Endodermal cell (in vitro differentiated cells): ENCODE measurements at regions not wholly inside any gene's neighbourhood (a gene's known extent, or its start where the extent isn't known, plus 50 kb on each side); places are given as distances from the start of the nearest gene placed in this dataset.

Source experiments
- DNase-seq: peaks from one replicate; pipeline ENCODE4 v3.0.0-alpha.2; 2017
- H3K27ac ChIP-seq: 2 replicates; pipeline ENCODE4 v1.5.1; 2013; ENCODE audit warnings: mild to moderate bottlenecking, low read depth, low read length, moderate library complexity
- H3K27me3 ChIP-seq: 2 replicates; pipeline ENCODE4 v1.6.1; 2013; ENCODE audit warnings: mild to moderate bottlenecking, low read length, moderate library complexity; ENCODE audit not compliant: insufficient read depth, control insufficient read depth, poor library complexity, severe bottlenecking
- H3K36me3 ChIP-seq: 2 replicates; pipeline ENCODE4 v1.7.0; 2013; ENCODE audit warnings: mild to moderate bottlenecking, low read length, moderate library complexity; ENCODE audit not compliant: control insufficient read depth, insufficient read depth
- H3K4me1 ChIP-seq: one replicate; pipeline ENCODE4 v1.7.0; 2013; ENCODE audit warnings: low read length; ENCODE audit not compliant: control insufficient read depth, insufficient read depth
- H3K4me3 ChIP-seq: 2 replicates; pipeline ENCODE4 v1.5.1; 2013; ENCODE audit warnings: mild to moderate bottlenecking, low read length, moderate library complexity
- H3K9ac ChIP-seq: 2 replicates; pipeline ENCODE4 v1.6.1; 2013; ENCODE audit warnings: mild to moderate bottlenecking, low read length, moderate library complexity; ENCODE audit not compliant: poor library complexity, severe bottlenecking; ENCODE audit errors: extremely low read depth
- H3K9me3 ChIP-seq: 2 replicates; pipeline ENCODE4 v1.6.1; 2013; ENCODE audit warnings: mild to moderate bottlenecking, low read length, moderate library complexity; ENCODE audit not compliant: control insufficient read depth
- H3K27ac Mint-ChIP-seq: 2 replicates; pipeline ENCODE4 v1.8.0; 2020; ENCODE audit warnings: mixed read lengths
- H3K27me3 Mint-ChIP-seq: 2 replicates; pipeline ENCODE4 v1.8.0; 2021; ENCODE audit warnings: mild to moderate bottlenecking, mixed read lengths; ENCODE audit not compliant: insufficient read depth
- H3K36me3 Mint-ChIP-seq: 2 replicates; pipeline ENCODE4 v1.8.0; 2020; ENCODE audit warnings: low read depth, mixed read lengths
- H3K4me1 Mint-ChIP-seq: 2 replicates; pipeline ENCODE4 v1.8.0; 2020; ENCODE audit warnings: mixed read lengths
- H3K4me3 Mint-ChIP-seq: 2 replicates; pipeline ENCODE4 v1.8.0; 2020; ENCODE audit warnings: mild to moderate bottlenecking, moderate library complexity, mixed read lengths
- H3K9me3 Mint-ChIP-seq: 2 replicates; pipeline ENCODE4 v1.8.0; 2020; ENCODE audit warnings: mild to moderate bottlenecking, mixed read lengths
- CTCF ChIP-seq: fragments of 200-600 bp; sonication (generic); conservative IDR thresholded peaks from 2 replicates; pipeline ENCODE4 v1.5.0; 2021; ENCODE audit warnings: antibody characterized with exemption, mild to moderate bottlenecking
- WGBS, 2 experiments: methylation state at CpG; one replicate each; pipeline versions ENCODE4 v1.1.5 to v1.1.7; 2013; ENCODE audit warnings: missing lambda C conversion rate in 2 of 2, mixed read lengths in 1 of 2; ENCODE audit not compliant: insufficient coverage in 1 of 2, insufficient read length in 1 of 2; 5-methylcytosine and 5-hydroxymethylcytosine counted together

DNA sequence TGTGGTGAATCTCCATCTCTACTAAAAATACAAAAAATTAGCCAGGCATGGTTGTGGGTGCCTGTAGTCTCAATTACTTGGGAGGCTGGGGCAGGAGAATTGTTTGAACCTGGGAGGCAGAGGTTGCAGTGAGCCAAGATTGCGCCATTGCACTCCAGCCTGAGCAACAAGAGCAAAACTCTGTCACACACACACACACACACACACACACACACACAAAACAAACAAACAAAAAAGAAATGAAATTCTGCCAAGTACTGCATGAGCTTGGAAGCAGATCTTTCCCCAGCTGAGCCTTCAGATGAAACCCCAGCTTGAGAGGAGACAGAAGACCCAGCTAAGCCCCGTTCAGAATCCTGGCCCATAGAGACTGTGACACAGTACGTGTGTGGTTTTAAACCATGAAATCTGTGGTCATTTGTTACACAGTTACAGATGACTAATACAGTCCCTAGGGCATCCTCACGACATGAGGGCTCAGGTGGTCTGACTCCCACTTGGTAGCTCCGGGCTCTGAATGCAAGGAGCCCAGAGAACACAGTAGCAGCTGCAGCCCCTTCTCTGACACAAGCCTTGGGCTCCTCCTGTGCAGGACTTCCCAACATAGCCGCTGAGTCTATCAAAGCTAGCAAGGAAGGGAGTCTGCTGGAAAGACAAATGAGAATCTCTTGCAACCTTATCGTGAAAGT, 132.8 kb downstream of the SEC14L1 start:
- Mint-ChIP-seq H3K36me3 (no peaks in the 10 kb centered on the region), H3K4me3 (no peak overlapping the region), H3K4me1 (no peaks in the 10 kb centered on the region), H3K27me3 (peaks cover 11% of the 10 kb centered on the region), H3K9me3 (no peaks in the 10 kb centered on the region), H3K27ac (no peak overlapping the region)
- no peak overlapping the region for H3K9ac ChIP-seq
- no peaks in the 10 kb centered on the region for H3K4me1 ChIP-seq
- H3K4me3 ChIP-seq, result no peak overlapping the region
- no peak overlapping the region for H3K27ac ChIP-seq
- WGBS, 2 experiments, result 82 to 83% methylated on average over 6 to 7 of the region's 7 CpGs
- DNase-seq, result no peak
- no peaks in the 10 kb centered on the region for H3K9me3 ChIP-seq
- TF ChIP-seq CTCF, result no peak
- H3K27me3 ChIP-seq, result no peaks in the 10 kb centered on the region
- H3K36me3 ChIP-seq, result no peaks in the 10 kb centered on the region

GRCh38 chr17:77274096-77274845, 133.5 kb downstream of the SEC14L1 start:
- Mint-ChIP-seq H3K4me3 (no peak overlapping the region), H3K27me3 (peaks cover 13% of the 10 kb centered on the region), H3K36me3 (no peaks in the 10 kb centered on the region), H3K9me3 (no peaks in the 10 kb centered on the region), H3K4me1 (no peaks in the 10 kb centered on the region), H3K27ac (no peak overlapping the region)
- Histone ChIP-seq H3K4me1 (no peaks in the 10 kb centered on the region), H3K4me3 (no peak overlapping the region), H3K27ac (no peak overlapping the region), H3K36me3 (no peaks in the 10 kb centered on the region), H3K9me3 (no peaks in the 10 kb centered on the region), H3K9ac (no peak overlapping the region), H3K27me3 (peaks cover 2% of the 10 kb centered on the region)
- no peak for TF ChIP-seq CTCF
- DNase-seq, result no peak
- 93 to 97% methylated on average over 11 to 17 of the region's 17 CpGs for WGBS, 2 experiments

DNA sequence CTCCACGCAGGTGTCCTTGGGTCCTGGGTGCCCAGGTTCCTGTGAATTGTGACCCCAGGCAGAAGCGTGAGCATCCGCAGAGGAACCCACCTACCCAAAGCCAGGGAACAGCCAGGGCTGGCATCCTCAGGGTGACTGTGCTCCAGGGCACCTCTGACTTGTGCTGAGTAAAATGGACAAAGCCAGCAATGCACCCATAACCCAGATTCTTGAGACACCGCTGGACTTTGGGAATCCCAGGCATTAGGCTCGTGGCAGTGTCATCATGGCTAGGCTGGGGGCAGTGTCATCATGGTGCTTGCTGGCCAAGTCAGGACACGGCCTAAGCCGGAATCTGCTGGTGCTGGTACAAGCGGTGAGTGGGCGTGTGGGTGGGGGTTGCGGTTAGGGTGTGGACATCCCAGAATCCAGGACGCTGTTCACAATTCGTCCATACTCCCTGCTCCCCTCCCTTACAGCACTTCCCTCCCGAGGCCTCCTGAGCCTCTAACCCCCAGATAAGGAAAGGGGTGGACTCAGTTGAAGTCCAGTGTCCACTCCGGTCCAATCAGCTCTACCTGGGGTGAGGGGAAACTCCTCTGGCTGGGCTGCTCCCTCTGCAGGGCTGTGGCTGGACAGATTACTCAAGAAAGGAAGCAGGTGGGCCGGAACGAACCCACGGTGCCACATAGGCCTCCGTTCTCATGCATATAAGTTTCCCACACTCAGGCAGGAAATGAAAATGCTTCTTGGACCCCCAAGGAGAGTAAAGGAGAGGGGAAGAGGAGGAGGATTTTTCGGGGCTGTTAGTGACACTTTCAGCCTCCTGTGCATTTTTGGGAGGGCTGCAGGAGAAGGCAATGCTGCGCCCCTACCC, 138.9 kb downstream of the SEC14L1 start:
- 75 to 84% methylated on average over 7 to 19 of the region's 20 CpGs for WGBS, 2 experiments
- H3K36me3 Mint-ChIP-seq, result peaks cover 5% of the 10 kb centered on the region
- Histone ChIP-seq H3K9me3 (no peaks in the 10 kb centered on the region), H3K27me3 (peaks cover 27% of the 10 kb centered on the region), H3K4me1 (no peaks in the 10 kb centered on the region), H3K9ac (no peak overlapping the region), H3K27ac (no peak overlapping the region), H3K36me3 (no peaks in the 10 kb centered on the region), H3K4me3 (no peak overlapping the region)
- peaks cover 26% of the 10 kb centered on the region for H3K4me1 Mint-ChIP-seq
- DNase-seq, result peak; percentile 74
- peaks cover 36% of the 10 kb centered on the region for H3K27me3 Mint-ChIP-seq
- no peaks in the 10 kb centered on the region for H3K9me3 Mint-ChIP-seq
- TF ChIP-seq CTCF, result peak; percentile 25
- H3K27ac Mint-ChIP-seq, result no peak overlapping the region
- H3K4me3 Mint-ChIP-seq, result peak overlapping the region; percentile 78
